Keratinocyte (primary cell): ENCODE measurements at regions not wholly inside any gene's neighbourhood (a gene's known extent, or its start where the extent isn't known, plus 50 kb on each side); places are given as distances from the start of the nearest gene placed in this dataset.

Experiments
- EZH2 ChIP-seq: IDR thresholded peaks from one replicate; pipeline ENCODE4 v1.6.1; 2012; ENCODE audit warnings: inconsistent platforms, mild to moderate bottlenecking, low read length, moderate library complexity
- TF ChIP-seq, protein P1 (sequence below), 3 experiments: IDR thresholded peaks in 1 of 3; conservative IDR thresholded peaks in 1 of 3; optimal IDR thresholded peaks in 1 of 3; 2 replicates in 2 of 3; 3 replicates in 1 of 3; pipeline versions ENCODE3 to v1.5.1; 2011; ENCODE audit warnings: low read length in 3 of 3, mild to moderate bottlenecking in 3 of 3, moderate library complexity in 2 of 3, control low read depth in 1 of 3, inconsistent platforms in 1 of 3; ENCODE audit not compliant: insufficient read depth in 2 of 3; ENCODE audit errors: extremely low read depth in 1 of 3

DNA sequence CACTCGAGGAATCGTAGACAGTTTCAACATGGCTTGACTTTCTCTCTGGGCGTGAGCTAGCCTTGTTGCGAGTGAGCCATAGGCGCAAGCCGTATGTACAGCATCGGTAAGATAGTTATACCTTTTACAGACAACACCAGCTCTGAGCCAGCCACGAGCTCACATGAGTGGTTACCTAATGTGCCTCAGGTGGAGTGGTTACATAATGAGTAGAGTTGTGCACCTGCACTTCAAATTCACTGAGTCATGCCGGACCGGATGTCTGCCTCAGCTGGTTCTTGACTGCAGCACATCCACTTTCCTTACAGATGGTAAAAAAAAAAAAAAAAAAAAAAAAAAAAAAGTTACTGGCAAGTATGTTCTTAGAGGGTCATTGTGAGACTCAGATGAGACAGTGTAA is 360.4 kb upstream of the NR5A2 start:
- TF ChIP-seq, protein P1, sequence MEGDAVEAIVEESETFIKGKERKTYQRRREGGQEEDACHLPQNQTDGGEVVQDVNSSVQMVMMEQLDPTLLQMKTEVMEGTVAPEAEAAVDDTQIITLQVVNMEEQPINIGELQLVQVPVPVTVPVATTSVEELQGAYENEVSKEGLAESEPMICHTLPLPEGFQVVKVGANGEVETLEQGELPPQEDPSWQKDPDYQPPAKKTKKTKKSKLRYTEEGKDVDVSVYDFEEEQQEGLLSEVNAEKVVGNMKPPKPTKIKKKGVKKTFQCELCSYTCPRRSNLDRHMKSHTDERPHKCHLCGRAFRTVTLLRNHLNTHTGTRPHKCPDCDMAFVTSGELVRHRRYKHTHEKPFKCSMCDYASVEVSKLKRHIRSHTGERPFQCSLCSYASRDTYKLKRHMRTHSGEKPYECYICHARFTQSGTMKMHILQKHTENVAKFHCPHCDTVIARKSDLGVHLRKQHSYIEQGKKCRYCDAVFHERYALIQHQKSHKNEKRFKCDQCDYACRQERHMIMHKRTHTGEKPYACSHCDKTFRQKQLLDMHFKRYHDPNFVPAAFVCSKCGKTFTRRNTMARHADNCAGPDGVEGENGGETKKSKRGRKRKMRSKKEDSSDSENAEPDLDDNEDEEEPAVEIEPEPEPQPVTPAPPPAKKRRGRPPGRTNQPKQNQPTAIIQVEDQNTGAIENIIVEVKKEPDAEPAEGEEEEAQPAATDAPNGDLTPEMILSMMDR (optimal IDR thresholded peaks at IDR 0.05 in 1 of 3, IDR thresholded peaks at IDR 0.05 in 1 of 3, conservative IDR thresholded peaks at IDR 0.05 in 1 of 3; ENCODE audit: extremely low read depth in 1 of 3, insufficient read depth in 2 of 3, low read length in 3 of 3): no peak
- no peak for TF ChIP-seq EZH2
